IMR-90 (cell line): ENCODE measurements at regions not wholly inside any gene's neighbourhood (a gene's known extent, or its start where the extent isn't known, plus 50 kb on each side); places are given as distances from the start of the nearest gene placed in this dataset.

Source experiments
- ATAC-seq: fragments of 200-7000 bp; cut with Tn5 transposase; 2 replicates; pipeline ENCODE4 v1.9.1; 2020; ENCODE audit warnings: low read depth, mild to moderate bottlenecking, moderate library complexity
- BruUV-seq: library from RNA; stranded (reverse); fragments of 400-500 nt; replicated peaks from 2 replicates; lab custom pipeline; 2021; lab: Mats Ljungman, UMichigan
- CTCF ChIA-PET: fragments of 300-600 bp; formaldehyde crosslinking; extraction: SDS; loops from one replicate; lab custom pipeline; 2021; ENCODE audit warnings: antibody characterized with exemption; lab: Yijun Ruan, JAX
- POLR2A ChIA-PET: fragments of 300-600 bp; sonication (Branson Sonifier 250); formaldehyde crosslinking; loops from one replicate; lab custom pipeline; 2022; ENCODE audit warnings: antibody characterized with exemption; ENCODE audit not compliant: unreplicated experiment; lab: Charles Lee
- DNase-seq: peaks from one replicate; pipeline ENCODE4 v3.0.0; 2013
- H2AFZ ChIP-seq: replicated peaks from 2 replicates; pipeline ENCODE3; 2013; ENCODE audit warnings: low read length, mild to moderate bottlenecking; ENCODE audit not compliant: poor library complexity
- H2AK5ac ChIP-seq: 2 replicates; pipeline ENCODE4 v1.6.1; 2013; ENCODE audit warnings: low read depth, low read length, inconsistent platforms
- H2AK9ac ChIP-seq: replicated peaks from 2 replicates; pipeline ENCODE3; 2013; ENCODE audit warnings: mild to moderate bottlenecking, low read depth, low read length, moderate library complexity; ENCODE audit not compliant: poor library complexity
- H2BK120ac ChIP-seq: 2 replicates; pipeline ENCODE4 v1.6.1; 2013; ENCODE audit warnings: low read depth, low read length, inconsistent platforms
- H2BK15ac ChIP-seq: 3 replicates; pipeline ENCODE4 v1.6.1; 2013; ENCODE audit warnings: low read depth, low read length, inconsistent platforms
- H2BK20ac ChIP-seq: 2 replicates; pipeline ENCODE4 v1.6.1; 2013; ENCODE audit warnings: low read depth, mild to moderate bottlenecking, inconsistent platforms, low read length, moderate library complexity
- H2BK5ac ChIP-seq: 2 replicates; pipeline ENCODE4 v1.6.1; 2013; ENCODE audit warnings: mild to moderate bottlenecking, low read depth, low read length, inconsistent platforms; ENCODE audit not compliant: poor library complexity, severe bottlenecking
- H3K14ac ChIP-seq: replicated peaks from 2 replicates; pipeline ENCODE4 v1.6.1; 2013; ENCODE audit warnings: low read depth, low read length, inconsistent platforms
- H3K18ac ChIP-seq: 2 replicates; pipeline ENCODE4 v1.6.1; 2013; ENCODE audit warnings: low read depth, low read length, control low read depth
- H3K23ac ChIP-seq: 2 replicates; pipeline ENCODE4 v1.6.1; 2013; ENCODE audit warnings: low read depth, low read length, inconsistent platforms
- H3K27ac ChIP-seq: 2 replicates; pipeline ENCODE4 v1.5.1; 2013; ENCODE audit warnings: mild to moderate bottlenecking, control low read depth, low read length; ENCODE audit not compliant: insufficient read depth
- H3K27me3 ChIP-seq: 2 replicates; pipeline ENCODE4 v1.6.1; 2013; ENCODE audit warnings: low read length; ENCODE audit not compliant: control insufficient read depth, insufficient read depth
- H3K36me3 ChIP-seq: 2 replicates; pipeline ENCODE4 v1.6.1; 2013; ENCODE audit warnings: low read length, mixed read lengths; ENCODE audit not compliant: control insufficient read depth, insufficient read depth
- H3K4ac ChIP-seq: 2 replicates; pipeline ENCODE4 v1.6.1; 2013; ENCODE audit warnings: low read depth, low read length, inconsistent platforms
- H3K4me1 ChIP-seq: 2 replicates; pipeline ENCODE4 v1.6.1; 2013; ENCODE audit warnings: low read length, mixed read lengths; ENCODE audit not compliant: control insufficient read depth, insufficient read depth
- H3K4me2 ChIP-seq: 2 replicates; pipeline ENCODE4 v1.6.1; 2013; ENCODE audit warnings: low read depth, mild to moderate bottlenecking, control low read depth, low read length, moderate library complexity
- H3K4me3 ChIP-seq: 2 replicates; pipeline ENCODE4 v1.5.1; 2013; ENCODE audit warnings: low read depth, mild to moderate bottlenecking, control low read depth, low read length, moderate library complexity; ENCODE audit not compliant: insufficient read depth
- H3K56ac ChIP-seq: 2 replicates; pipeline ENCODE4 v1.6.1; 2013; ENCODE audit warnings: low read length, inconsistent platforms; ENCODE audit not compliant: insufficient read depth; ENCODE audit errors: extremely low read depth
- H3K79me1 ChIP-seq, 2 experiments: 2 replicates each; pipeline ENCODE4 v1.6.1; 2013; ENCODE audit warnings: low read length in 2 of 2, inconsistent platforms in 1 of 2, low read depth in 1 of 2
- H3K9ac ChIP-seq: 2 replicates; pipeline ENCODE4 v1.6.1; 2013; ENCODE audit warnings: low read depth, low read length, control low read depth
- H3K9me1 ChIP-seq: 2 replicates; pipeline ENCODE4 v1.6.1; 2013; ENCODE audit warnings: low read length, inconsistent platforms; ENCODE audit not compliant: insufficient read depth
- H3K9me3 ChIP-seq: 2 replicates; pipeline ENCODE4 v1.6.1; 2013; ENCODE audit warnings: low read length; ENCODE audit not compliant: control insufficient read depth, insufficient read depth
- H4K20me1 ChIP-seq: 2 replicates; pipeline ENCODE4 v1.6.1; 2013; ENCODE audit warnings: low read length, inconsistent platforms; ENCODE audit not compliant: insufficient read depth
- H4K5ac ChIP-seq: 2 replicates; pipeline ENCODE4 v1.6.1; 2013; ENCODE audit warnings: mild to moderate bottlenecking, low read depth, low read length, control low read depth
- H4K8ac ChIP-seq, 2 experiments: 2 replicates each; pipeline ENCODE4 v1.6.1; 2013; ENCODE audit warnings: low read depth in 2 of 2, low read length in 2 of 2, control low read depth in 1 of 2, inconsistent platforms in 1 of 2
- H4K91ac ChIP-seq: 2 replicates; pipeline ENCODE4 v1.6.1; 2013; ENCODE audit warnings: low read depth, low read length, inconsistent platforms; ENCODE audit not compliant: insufficient read depth
- CHD1 ChIP-seq: IDR thresholded peaks from 2 replicates; pipeline ENCODE4 v1.6.1; 2012; ENCODE audit warnings: low read depth, low read length, improper control_type of control experiment
- MAFK ChIP-seq: IDR thresholded peaks from 2 replicates; pipeline ENCODE4 v1.6.1; 2012; ENCODE audit warnings: low read depth, low read length, improper control_type of control experiment
- MAZ ChIP-seq: IDR thresholded peaks from 2 replicates; pipeline ENCODE4 v1.6.1; 2012; ENCODE audit warnings: low read depth, mild to moderate bottlenecking, low read length, improper control_type of control experiment, moderate library complexity, borderline replicate concordance
- NFE2L2 ChIP-seq: fragments of 150-350 bp; IDR thresholded peaks from 2 replicates; pipeline ENCODE4 v1.6.1; 2016; ENCODE audit warnings: low read depth, mild to moderate bottlenecking, low read length
- POLR2A ChIP-seq: IDR thresholded peaks from 2 replicates; pipeline ENCODE4 v1.6.1; 2012; ENCODE audit warnings: mild to moderate bottlenecking, low read depth, low read length
- RCOR1 ChIP-seq: IDR thresholded peaks from 2 replicates; pipeline ENCODE4 v1.6.1; 2012; ENCODE audit warnings: mild to moderate bottlenecking, low read length, improper control_type of control experiment; ENCODE audit not compliant: insufficient replicate concordance
- RFX5 ChIP-seq: IDR thresholded peaks from 2 replicates; pipeline ENCODE4 v1.8.0; 2012; ENCODE audit warnings: low read depth, mild to moderate bottlenecking, low read length, moderate library complexity
- WGBS, 2 experiments: methylation state at CpG; one replicate each; pipeline versions ENCODE4 v1.1.5 to v1.1.7; 2013; ENCODE audit warnings: missing lambda C conversion rate in 2 of 2; ENCODE audit not compliant: insufficient read length in 1 of 2; ENCODE audit errors: extremely low coverage in 2 of 2; 5-methylcytosine and 5-hydroxymethylcytosine counted together
- dilution Hi-C: fragments of 300-500 bp; cut with HindIII; formaldehyde crosslinking; loops from one replicate; pipeline ENCODE4 v1.14.3; 2018; ENCODE audit warnings: low sequenced_read_pairs; ENCODE audit not compliant: unreplicated experiment
- in situ Hi-C: fragments of 300-500 bp; cut with MboI; formaldehyde crosslinking; loops from 3 replicates; pipeline ENCODE4 v1.14.3; 2019; ENCODE audit warnings: low sequenced_read_pairs, inconsistent platforms, mixed read lengths
- intact Hi-C: fragments of 100-400 bp; cut with micrococcal nuclease; formaldehyde crosslinking; loops from 2 replicates; pipeline ENCODE4 v1.10.0; 2022
- TF ChIP-seq, protein P1 (sequence below): conservative IDR thresholded peaks from 2 replicates; pipeline ENCODE4 v1.5.1; 2012; ENCODE audit warnings: mild to moderate bottlenecking, low read depth, low read length, improper control_type of control experiment

DNA sequence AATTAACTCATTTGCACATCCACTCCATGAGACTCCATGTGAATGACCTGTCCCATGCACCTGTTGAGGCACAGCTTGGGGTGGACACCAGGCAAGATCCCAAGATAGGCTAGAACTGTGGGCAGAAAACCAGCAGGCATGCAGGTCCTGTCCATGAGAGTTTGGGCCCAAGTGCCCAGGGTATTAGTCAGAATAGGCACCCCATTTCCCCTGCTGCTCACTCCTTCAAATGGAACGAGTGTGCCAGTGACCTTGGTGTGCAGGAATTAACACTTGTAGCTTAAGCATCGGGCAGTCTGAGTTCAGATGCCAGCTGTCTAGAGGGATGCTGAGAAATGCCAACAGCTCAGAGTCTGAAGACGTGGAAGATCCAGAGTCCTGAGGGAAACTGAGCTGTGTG lies 254.1 kb upstream of the GLI3 start:
- H3K4me1 ChIP-seq, result peaks cover 3% of the 10 kb centered on the region; the same call in 1 of the 2 replicates
- BruUV-seq, result no TSS peak
- CTCF ChIA-PET, result no interaction called here

More for the DNA sequence above, 254.1 kb upstream of the GLI3 start:
- Histone ChIP-seq H3K36me3 (no peaks in the 10 kb centered on the region), H3K27me3 (peaks cover 8% of the 10 kb centered on the region), H3K14ac (no peak overlapping the region), H4K20me1 (no peaks in the 10 kb centered on the region), H3K27ac (no peak overlapping the region), H4K8ac (no peak overlapping the region), H3K79me1 (no peaks in the 10 kb centered on the region), H2BK5ac (no peak overlapping the region), H3K56ac (no peak overlapping the region), H2BK120ac (no peak overlapping the region), H3K9me3 (no peaks in the 10 kb centered on the region), H3K18ac (no peak overlapping the region), H2BK20ac (no peak overlapping the region), H3K4me2 (no peak overlapping the region), H3K4me3 (no peak overlapping the region), H3K9ac (no peak overlapping the region), H2AFZ (no peak overlapping the region), H2BK15ac (no peak overlapping the region), H3K23ac (no peak overlapping the region), H4K91ac (no peak overlapping the region), H4K5ac (no peak overlapping the region), H2AK5ac (no peak overlapping the region), H3K4ac (no peak overlapping the region), H2AK9ac (no peak overlapping the region), H3K9me1 (no peaks in the 10 kb centered on the region)
- DNase-seq, result no peak
- POLR2A ChIA-PET, result no interaction called here
- in situ Hi-C loops (no loop called here), intact Hi-C loops (loop anchor here (5.0 kb wide), 1 partner anchor 514 kb away; no protein-coding TSS in a partner anchor), dilution Hi-C loops (no loop called here)
- TF ChIP-seq CHD1 (no peak), POLR2A (no peak), MAFK (no peak), RFX5 (no peak), RCOR1 (no peak), NFE2L2 (no peak), MAZ (no peak)
- TF ChIP-seq, protein P1, sequence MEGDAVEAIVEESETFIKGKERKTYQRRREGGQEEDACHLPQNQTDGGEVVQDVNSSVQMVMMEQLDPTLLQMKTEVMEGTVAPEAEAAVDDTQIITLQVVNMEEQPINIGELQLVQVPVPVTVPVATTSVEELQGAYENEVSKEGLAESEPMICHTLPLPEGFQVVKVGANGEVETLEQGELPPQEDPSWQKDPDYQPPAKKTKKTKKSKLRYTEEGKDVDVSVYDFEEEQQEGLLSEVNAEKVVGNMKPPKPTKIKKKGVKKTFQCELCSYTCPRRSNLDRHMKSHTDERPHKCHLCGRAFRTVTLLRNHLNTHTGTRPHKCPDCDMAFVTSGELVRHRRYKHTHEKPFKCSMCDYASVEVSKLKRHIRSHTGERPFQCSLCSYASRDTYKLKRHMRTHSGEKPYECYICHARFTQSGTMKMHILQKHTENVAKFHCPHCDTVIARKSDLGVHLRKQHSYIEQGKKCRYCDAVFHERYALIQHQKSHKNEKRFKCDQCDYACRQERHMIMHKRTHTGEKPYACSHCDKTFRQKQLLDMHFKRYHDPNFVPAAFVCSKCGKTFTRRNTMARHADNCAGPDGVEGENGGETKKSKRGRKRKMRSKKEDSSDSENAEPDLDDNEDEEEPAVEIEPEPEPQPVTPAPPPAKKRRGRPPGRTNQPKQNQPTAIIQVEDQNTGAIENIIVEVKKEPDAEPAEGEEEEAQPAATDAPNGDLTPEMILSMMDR, result no peak
- 58% methylated on average over 2 of the region's 3 CpGs; no CpG with 5 or more reads in 1 of the 2 experiments for WGBS, 2 experiments
- ATAC-seq, result no peak
